GM21447 (cell line): ENCODE measurements at regions not wholly inside any gene's neighbourhood (a gene's known extent, or its start where the extent isn't known, plus 50 kb on each side); places are given as distances from the start of the nearest gene placed in this dataset.

Experiments used
- ATAC-seq: cut with Tn5 transposase; IDR thresholded peaks from one replicate; pipeline ENCODE4 v1.9.1; 2021; ENCODE audit not compliant: unreplicated experiment

DNA sequence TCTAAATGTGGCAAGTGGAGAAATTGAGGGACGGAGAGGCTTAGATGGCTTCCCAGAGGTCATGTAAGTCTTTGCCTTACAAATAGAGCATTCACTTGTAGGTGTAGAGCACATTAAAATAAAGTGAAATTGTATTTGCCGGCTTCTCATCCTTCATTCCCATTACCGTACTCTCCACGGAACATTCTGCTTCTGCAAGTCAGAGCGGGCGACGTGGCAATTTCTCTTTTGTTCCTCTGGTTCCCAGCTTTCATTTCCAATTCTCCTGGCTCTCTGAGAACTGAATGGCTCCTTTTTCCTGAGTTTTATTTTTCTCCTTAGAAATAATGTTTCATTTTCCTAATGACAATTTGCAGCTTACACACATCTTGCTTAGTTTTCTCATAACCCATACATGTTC, 51.3 kb upstream of the PFKP start:
- ATAC-seq, result no peak

DNA sequence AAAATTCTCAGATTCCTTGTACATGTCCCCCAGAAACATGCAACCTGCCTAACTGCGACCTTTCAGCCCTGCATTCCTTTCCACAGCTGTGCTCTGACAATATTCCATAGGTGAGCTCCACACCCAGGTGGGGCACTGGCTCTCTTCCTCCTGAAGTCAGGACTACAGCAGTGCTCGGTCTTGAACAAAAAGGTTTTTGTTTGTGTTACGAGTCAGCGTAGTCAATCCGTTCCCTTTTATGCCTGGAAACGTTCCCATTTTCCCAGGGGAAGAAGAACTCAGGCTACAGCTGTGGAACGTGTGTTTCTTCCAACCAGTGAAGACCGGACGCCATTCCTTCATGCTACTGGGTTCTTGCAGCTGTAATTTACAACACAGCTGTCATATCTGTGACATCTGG, 52.4 kb upstream of the PFKP start:
- ATAC-seq, result no peak

DNA sequence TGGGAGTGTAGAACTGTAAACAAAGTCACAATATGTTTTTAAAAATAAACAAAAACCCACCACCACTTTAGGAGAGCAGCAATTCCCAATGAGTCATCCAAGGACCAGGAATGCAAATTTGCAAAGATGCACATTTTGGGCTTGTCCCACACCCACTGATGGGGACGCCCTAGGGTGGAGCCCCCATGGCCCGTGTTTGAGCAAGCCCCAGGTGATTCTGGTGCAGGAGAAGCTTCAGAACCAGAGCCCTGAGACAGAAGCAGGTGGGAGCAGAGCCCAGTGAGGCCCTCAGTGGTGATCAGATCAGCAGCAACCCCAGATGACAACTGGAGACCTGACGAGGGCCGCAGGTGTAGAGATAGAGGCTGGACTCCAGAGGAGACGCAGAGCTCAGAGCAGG, 55.1 kb upstream of the PFKP start:
- ATAC-seq, result no peak

DNA sequence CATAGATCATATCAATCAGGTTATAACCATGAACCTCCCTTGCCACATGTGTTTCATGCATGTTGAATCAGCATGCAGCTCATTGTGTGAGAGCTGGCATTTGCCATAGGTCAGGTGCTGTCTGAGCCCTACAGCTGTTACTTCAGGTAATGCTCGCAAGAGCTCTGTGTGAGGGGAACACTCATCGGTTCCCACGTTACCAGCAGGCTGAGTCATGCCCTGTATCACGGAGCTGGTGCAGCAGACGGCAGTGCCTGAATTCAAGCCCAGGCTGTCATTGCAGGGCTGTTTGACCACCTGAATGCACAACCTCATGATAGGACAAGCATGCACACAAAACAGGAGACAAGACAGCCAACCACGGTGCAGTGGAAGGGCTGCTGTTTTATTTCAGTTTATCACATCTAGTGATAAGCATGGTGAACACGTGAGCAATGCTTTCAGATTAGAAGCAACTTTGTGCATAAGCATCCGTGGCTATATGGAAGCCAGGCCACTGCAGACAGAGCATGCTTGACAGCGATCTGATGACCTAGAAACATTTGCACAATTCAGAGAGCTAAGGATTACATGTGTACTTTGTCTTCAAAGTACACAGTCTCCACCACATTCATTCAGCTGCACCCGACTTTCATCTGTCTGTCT, 56.4 kb upstream of the PFKP start:
- no peak for ATAC-seq

DNA sequence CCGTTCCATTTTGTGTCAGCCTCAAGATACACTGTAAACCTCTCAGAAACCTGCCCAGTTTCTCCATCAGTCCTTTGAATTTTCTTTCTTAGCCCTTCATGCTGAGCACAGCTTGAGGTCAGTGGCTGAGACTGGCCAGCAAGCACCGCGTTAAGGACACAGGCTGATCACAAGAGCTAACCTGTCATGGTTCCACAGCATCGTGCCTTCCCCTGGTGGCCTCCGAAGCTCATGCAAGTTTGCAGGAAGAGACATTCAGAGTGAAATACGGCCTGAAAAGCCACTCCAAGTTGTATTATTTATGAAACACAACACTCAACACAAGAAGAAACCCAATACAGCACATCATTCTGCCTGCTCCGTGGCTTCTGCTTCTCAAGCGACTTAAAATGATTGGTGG, 57.0 kb upstream of the PFKP start:
- no peak for ATAC-seq

DNA sequence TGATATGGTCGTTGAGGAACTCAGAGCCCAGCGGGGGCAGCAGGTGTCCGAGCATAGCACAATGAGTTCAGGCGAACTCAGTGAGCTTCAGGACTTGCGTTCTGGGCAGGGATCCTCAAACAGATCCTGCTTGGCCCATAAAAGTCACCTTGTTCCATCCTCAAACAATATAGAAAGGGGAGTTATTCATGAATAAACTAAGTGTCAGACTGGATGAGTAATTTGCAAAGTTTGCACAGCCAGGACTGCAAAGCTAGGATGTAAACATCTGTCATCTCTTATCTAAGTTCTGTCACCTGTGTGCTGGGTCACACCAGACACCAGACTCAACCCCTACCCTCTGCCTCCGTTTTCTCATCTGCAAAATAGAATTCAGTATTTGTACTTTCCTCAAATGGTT, 58.0 kb upstream of the PFKP start:
- no peak for ATAC-seq

DNA sequence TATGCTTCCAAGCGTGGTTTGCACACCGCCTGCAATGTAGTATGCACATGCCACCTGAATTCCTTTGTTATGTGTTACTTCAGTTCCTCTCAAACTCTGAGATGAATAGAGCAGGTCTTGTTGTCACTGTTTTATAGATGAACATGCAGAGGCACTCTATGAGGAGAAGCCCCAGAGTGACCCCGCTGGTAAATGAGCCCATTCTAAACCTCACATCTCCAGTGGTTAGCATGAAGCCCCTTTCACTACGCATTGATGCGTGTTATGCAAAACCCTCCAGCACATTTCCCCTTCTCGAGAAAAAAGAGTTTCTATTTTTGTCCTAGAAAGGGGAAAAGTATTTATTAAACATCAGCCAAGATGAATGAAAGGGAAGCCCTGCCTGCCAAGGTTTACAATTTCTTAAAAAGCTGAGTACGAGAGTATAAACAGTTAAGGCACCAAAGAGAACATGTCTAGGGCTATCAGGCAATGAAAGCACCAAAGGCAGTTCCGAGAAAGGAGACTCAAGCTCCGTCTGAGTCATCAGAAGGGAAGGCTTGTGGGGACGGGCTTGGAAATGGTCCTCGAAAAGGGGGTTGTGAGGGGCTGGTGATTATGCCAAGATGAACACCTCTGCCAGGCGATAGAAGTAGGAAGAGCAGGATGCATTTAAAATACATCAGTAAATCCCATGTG, 58.7 kb upstream of the PFKP start:
- ATAC-seq, result no peak

DNA sequence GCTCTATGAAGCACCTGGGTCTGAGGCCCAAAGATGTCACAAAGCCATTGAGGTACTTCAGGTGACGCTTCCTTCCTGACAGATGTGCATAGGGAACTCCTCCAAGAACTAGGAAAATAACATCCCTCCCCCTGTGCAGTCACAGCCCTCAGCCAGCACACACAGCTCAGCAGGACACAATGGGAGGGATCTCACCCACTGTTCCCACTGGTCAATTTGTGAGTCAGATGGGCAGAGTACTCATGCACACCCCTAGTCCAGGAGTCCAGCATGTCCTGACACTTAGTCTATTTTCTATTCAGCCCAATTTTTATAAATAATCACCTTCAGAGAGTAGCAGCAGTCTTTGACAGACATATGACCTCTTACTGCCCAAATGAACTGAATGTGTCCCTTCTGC, 60.7 kb upstream of the PFKP start:
- ATAC-seq, result no peak

DNA sequence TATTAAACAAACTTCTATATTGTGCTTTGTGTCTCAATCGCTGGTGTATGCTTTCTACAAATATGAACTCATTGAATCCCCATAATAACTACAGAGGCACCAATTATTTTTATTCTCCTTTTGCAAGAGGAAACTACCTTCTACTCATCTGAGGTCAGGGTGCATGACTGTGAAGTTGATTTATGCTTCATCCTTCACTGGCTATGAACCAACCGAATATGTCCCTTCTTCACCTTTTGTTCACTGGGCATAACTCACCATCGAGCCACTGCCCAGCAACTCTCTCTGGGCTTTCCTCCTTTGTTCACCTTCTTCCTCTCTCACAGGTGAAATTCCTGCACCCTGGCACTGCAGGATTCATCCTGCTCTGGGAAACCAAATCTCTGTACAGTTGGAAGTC, 61.3 kb upstream of the PFKP start:
- no peak for ATAC-seq

DNA sequence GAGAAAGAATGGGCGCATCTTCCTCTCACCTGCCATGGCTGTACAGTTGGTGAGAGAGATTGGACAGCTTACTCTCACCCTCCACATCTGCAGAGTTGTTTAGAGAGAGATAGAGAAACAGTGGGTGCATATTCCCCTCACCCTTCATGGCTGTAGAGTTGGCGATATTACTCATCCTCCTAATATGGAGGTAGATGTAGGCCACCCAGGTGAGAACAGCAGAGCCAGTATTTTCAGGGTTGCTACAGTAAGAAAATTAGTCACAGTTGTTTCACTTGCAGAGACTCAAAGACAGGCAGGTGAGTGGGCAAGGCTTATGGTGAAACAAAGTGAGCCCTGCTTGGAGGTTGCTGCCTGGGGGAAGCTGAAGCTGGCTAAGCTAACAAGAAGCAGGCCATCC, 65.0 kb upstream of the PFKP start:
- peak; percentile 50 for ATAC-seq

DNA sequence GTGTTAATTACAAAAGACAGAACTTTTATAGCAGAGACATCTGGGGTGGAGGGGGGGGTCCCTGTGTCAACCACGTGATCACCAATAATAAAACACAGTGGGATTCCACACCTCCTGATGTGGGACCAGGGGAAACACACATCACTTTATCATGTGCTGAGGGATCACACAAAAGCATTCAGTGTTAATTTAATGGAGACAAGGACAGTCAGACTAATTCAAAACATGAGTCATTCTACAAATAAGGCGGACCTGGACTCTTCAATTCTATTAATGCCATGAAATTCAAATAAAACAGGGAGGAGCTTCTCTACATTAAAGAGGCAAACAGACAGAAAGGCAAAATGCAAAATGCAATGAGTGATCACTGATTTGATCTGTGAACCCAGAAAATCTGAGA, 67.3 kb upstream of the PFKP start:
- no peak for ATAC-seq

DNA sequence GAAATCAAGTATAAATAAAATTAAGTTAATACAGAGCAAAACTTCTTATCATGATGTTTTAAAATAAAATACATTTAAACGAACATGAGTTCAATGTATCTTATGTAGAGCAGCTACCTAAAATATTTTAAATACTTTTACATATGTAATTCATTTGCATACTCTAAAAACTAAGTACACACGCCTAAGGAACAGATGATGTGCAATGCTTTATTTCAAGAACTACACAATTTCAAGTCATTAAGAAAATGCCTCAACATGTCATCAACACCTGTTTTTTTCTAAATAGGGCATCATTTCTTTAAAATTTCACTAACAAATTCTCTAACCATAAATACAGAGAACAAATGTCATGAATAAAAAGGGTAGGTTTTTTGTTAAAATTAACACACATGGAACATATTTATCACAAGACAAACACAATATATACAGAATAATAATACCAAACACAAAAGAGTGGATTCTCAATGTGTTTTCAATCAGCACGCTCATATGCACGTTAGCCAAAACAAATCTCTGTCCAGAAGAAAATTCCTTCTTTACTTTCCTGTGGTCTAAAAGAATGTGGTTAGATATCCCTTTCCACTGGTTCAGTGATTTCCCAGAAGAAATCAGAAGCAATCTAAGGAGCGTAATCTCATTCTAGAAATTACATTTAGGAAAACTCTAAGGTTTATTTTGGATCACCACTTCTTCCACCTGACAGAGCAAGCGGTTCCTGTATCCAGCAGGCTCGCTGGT, 73.0 kb upstream of the PFKP start:
- ATAC-seq, result no peak

DNA sequence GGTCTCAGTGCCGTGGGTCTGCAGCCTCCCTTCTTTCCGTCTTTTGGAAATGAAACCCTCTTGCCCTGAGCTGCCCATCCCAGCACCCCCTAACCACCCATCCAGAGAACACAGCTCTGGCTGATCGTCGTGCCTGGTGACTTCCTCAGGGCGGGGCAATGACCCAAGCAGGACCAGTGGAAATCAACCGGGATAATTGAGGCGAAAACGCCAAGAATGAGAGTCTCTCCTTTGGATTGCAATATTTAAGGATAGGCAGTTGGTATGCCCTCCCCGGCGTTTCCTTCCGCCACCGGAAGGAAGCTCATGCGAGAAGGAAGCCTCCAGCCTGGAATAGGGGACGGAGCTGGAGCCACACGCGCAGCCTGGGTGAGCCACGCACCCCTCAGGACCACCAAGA, 73.7 kb upstream of the PFKP start:
- no peak for ATAC-seq

DNA sequence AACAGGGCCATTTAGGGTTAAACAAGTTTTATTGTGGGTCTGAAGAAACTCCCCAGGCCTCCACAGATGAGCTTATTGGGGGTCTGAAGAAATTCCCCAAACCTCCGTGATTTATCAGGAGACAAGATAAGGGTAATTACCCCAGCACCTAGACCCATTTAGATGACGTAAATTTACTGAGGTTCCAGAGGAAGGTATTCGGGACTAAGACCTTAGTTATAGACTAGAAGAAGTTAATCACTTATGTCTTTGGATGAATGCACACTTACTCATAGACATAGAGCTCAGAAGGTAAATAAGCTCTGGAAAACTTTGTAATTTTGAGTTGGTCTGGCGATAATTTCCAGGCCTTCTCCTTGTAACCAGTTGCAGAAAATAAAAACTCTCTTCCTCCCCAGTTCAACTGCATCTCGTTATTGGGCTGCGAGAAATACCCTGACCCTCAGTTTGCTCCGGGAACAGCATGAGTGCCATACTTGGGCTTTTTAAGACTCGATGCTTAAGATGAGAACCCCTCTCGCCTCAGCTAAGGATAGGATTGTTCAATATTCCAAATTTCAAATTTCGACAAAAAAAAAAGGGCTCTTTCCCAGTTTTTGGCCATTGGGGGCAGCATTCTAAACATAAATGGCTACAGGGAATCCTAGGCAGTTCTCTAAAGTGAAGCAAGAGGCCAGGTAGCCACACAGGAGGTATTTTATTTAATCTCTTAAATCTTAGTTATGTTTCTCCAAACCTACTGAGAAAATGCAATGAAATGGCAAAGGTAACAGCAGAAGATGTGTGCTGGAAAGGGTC, 74.7 kb upstream of the PFKP start:
- ATAC-seq, result no peak

DNA sequence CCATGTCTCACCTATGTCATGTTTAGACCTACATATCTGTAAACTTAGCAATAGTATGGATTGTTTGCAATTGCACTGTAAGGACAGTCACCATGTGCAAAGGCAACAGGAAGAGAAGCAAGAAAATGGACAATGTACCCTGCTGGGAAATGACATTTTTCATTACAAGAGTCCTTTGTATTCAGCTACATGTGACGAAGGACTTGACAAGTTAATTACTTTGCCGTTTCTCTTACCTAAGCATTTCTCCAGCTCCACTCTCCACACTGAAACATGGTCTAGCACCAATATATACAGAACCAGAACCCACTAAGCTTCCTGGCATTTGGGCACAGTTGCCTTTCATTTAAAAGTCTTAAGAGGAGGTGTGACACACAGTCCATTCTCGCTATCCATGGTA, 76.6 kb upstream of the PFKP start:
- no peak for ATAC-seq

DNA sequence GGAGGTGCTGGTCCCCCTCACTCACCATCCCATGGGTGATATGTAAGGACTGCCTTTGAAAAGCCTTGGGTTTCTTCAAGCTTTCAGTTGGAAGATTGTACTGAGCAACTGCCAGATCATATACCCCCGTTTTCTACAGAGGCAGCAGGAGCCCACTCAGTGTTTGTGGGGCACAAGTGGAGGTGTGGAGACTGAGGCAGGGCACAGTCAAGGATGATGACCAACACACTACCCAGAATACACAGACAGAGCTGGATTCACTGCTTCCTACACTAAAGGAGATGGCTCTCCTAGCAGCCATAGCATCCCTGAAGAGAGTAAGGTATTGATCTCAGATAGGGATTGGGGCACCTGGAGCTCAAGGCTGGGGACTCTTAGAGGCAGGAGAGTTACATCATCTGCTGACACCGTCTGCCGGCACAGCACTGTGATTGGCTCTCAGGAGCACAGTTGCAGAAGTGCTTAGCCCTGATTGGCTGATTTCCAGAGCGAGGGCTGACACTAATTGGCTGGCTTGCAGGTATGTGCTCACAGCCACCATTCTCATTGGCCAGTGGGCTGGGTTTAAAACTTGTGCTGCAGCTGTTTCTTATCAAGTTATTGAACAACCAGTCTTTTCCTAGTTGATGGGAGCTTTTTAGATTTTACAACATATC, 77.9 kb upstream of the PFKP start:
- ATAC-seq, result no peak

DNA sequence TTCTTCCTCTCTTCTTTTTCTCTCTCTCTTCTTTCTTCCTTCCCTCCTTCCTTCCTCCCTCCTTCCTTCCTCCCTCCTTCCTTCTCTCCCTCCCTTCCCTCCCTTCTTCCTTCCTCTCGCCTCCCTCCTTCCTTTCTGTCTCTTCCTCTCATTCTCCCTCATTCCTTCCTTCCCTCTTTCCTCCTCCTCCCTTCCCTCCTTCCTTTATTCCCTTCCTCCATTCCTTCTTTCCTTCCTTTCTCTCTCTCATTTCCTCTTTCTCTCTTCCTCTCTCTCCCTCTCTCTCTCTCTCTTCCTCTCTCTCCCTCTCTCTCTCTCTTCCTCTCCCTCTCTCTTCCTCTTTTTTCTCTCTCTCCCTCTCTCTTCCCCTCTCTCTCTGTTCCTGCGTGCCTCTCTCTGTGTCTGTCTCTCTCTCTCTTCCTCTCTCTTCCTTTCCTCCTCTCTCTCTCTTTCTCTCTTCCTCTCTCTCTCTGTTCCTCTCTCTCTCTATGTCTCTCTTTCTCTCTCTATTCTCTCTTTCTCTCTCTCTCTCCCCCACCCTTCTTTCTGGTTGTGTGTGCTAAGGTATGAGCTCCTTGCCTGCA, 80.1 kb upstream of the PFKP start:
- ATAC-seq, result no peak

DNA sequence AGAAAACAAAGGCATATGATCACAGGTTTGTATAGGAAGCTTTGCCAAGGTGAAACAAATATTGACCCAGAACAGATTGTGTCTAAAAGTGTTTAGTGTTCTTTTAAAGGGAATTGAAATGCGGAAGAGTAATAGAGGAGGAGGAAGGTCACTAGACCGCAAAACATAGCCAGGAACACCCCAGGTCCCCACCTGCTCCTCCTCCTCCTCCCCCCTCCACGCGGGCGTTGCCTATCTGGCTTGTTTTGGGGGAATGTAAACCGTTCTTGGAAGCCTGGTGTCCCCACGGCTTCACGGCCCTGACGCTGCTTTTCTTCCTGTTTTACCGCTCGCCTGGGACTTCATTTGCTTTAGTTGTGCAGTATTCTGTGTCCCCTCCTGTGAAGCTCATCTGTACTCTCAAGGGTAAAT, 81.0 kb upstream of the PFKP start:
- no peak for ATAC-seq

DNA sequence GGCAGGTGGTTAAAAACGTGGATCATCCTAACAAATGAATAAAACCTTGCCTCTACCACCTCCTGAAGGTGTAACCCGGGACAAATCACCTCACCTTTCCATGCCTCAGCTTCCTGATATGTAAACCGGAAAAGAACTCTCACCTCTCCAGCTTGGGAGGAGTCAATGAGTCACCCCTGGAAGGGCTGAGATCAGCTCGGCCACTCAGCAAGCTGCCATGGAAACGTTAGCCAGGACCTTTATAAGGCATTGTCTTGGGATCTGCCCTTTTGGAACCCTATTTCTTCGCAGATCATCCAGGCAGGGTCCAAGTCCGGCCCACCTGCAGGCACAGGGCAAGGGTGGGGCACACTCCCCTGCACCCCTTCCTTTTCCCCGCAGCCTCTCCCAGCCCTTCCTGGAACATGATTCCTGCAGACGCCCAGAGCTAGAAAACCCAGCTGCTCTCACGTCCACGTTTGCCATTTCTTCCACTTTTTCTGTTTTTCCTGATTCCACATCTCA, 81.6 kb upstream of the PFKP start:
- no peak for ATAC-seq

DNA sequence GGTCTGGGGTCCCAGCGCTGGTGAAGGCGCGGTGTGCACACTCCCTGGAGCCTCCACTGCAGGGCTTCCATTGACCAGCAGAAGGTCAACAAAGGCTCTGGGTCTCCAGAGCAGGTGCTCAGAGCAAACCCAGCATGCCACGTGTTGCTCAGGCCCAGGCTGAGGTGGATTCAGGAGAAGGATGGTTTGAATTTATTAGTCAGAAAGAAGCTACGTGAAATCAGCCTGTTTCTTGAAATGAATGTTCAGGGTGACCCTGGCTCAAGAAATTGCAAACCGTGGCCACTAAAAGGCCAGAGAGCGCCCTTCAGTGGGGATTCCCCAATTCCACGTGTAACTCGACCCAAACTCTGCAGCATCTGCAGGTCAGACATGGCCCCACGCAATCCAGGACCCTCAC, 82.7 kb upstream of the PFKP start:
- ATAC-seq, result no peak

DNA sequence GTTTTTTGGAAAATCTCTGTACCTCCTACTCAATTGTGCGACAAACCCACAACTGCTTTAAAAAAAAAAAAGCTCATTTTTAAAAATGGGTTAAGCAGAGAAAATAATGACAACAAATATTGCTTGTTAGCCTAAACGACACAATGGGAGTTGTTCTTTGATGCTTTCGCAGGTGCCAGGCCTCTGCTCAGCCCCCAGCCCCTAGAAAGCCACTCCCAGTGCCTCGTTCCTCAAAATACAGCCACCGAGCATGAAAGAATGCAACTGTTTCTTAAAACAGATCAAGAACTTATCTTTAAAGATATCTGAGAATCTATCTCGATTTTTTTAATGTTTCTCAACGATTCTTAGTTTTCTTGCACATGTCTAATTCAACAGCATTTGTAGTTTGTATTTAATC, 85.2 kb upstream of the PFKP start:
- ATAC-seq, result no peak
